GM19438 (cell line): ENCODE measurements at regions not wholly inside any gene's neighbourhood (a gene's known extent, or its start where the extent isn't known, plus 50 kb on each side); places are given as distances from the start of the nearest gene placed in this dataset.
"Not testable (repeated sequence)": the region's sequence is repeated elsewhere in the genome, so short reads cannot be mapped to it uniquely, and the experiment has no call there.

Source experiments
- ATAC-seq: cut with Tn5 transposase; IDR thresholded peaks from one replicate; pipeline ENCODE4 v1.9.1; 2021; ENCODE audit warnings: low read depth; ENCODE audit not compliant: unreplicated experiment

GRCh38 chr16:66127459-66128370 lies 238.8 kb upstream of the CDH5 start:
- ATAC-seq, result no peak

DNA sequence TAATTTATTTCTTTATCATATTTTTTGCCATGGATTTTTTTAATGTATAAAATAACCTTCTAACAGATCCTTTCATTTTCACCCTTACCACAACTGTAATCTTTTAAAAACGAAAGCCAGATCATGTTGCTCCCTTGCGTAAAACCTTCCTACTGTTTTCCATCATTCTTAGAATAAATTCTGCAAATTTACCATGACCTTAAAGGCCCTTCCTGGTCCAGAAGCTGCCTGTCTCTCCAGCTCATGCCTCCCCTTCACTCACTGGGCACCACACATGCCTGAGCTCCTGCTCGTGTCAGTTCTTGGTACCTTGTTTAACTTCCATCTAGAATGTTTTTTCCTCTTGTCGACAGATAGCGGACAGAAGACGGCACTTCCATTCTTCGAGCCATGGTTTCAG lies 245.0 kb upstream of the CDH5 start:
- no peak for ATAC-seq

GRCh38 chr16:66120656-66121055 lies 245.8 kb upstream of the CDH5 start:
- ATAC-seq, result no peak

GRCh38 chr16:66116163-66117002 lies 250.1 kb upstream of the CDH5 start:
- ATAC-seq, result no peak

DNA sequence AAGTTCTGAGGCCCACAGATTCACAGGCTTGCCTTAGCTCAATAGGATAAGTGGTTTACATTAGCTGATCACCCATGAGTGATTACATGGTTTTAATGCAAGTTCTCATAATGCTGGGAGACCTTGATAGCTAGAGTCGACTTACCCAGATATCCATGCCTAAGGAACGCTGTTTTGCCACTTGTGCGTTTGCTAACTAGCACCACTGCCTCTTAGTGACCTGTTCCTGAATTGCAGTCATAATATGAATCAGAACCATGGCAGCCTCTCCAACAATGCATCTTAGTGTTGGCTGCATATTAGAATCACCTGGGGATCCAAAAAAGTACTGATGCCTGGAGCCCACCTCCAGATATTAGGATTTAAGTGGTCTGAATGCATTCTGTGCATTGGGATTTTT lies 251.1 kb upstream of the CDH5 start:
- no peak for ATAC-seq

GRCh38 chr16:66113223-66113622 lies 253.3 kb upstream of the CDH5 start:
- ATAC-seq, result no peak

GRCh38 chr16:66109677-66110076 lies 256.8 kb upstream of the CDH5 start:
- no peak for ATAC-seq

- ATAC-seq, result no peak
Observed at GRCh38 chr16:66107661-66108060, 258.8 kb upstream of the CDH5 start.

- ATAC-seq, result no peak
Observed at GRCh38 chr16:66103211-66103610, 263.3 kb upstream of the CDH5 start.

DNA sequence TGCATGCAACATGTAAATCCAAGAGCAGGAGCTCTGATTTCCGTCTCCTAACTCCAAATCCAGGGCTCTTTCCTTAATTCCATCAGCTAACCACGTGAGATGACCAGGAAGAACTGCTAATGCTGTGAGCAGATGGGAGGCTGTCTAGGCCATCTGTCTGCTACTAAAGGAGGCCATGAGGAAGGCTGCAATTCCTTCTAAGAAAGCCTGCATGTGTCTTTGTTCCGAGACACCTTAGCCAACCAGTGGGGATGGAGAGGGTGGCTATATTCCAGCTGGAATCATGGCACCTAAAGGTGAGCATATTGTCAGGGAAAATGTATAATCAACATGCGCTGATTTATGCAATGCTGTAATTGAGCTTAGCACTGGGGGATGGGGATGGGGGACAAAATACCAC lies 267.2 kb upstream of the CDH5 start:
- ATAC-seq, result no peak

DNA sequence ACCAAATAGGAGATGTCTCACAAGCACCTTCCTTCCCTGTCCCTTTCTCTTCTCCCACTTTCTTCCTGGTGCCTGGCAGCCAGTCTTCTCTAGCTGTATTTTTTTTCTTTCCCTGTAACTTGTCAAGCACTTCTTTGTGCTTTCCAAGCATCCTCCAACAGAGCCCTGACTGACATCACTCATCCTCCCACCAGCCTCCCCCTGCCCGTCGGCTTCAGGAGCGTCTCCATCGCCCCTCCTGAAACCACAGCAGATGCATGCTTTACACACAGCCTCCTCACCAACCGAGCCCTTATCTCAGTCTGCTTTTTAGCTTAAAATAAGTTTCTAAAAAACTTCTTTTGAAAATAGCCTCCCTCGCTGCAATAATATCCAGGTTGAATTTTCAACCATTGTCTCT lies 268.7 kb upstream of the CDH5 start:
- no peak for ATAC-seq

GRCh38 chr16:66095676-66096075 lies 270.8 kb upstream of the CDH5 start:
- ATAC-seq, result no peak

- ATAC-seq, result no peak
Observed at GRCh38 chr16:66093191-66093590, 273.3 kb upstream of the CDH5 start.

- no peak for ATAC-seq
Observed at GRCh38 chr16:66091471-66091891, 275.0 kb upstream of the CDH5 start.

DNA sequence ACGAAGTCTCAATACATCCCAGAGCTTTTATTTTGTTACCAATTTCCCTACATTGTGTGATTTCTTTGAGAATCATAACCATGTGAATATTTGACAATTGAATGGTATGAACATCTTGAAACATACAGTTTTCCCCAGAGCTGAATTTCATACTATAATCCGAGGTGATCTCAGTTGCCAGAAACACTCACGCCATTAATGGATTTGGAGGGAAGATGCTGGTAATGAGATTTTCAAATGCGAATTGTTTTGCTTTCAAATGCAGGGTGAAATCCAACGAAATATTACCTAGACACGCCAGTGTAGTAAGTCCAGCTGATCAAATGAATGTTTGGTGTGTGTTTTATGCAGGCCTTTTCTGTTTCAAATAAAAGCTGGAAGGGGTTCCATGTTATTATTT lies 277.8 kb upstream of the CDH5 start:
- ATAC-seq, result no peak

DNA sequence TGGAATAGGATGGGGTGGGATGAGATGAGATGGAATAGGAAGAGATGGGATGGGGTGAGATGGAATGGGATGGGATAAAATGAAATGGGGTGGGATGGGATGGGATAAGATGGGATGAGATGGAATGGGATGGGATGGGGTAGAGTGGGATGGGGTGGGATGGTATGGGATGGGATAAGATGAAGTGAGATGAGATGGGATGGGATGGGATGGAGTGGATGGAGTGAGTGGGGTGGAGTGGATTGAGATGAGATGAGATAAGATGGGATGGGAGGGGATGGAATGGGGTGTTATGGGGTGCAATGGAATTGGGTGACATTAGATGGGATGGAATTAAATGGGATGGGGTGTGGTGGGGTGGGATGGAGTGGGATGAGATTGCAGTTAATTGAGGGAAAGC lies 279.2 kb upstream of the CDH5 start:
- ATAC-seq, result no peak

DNA sequence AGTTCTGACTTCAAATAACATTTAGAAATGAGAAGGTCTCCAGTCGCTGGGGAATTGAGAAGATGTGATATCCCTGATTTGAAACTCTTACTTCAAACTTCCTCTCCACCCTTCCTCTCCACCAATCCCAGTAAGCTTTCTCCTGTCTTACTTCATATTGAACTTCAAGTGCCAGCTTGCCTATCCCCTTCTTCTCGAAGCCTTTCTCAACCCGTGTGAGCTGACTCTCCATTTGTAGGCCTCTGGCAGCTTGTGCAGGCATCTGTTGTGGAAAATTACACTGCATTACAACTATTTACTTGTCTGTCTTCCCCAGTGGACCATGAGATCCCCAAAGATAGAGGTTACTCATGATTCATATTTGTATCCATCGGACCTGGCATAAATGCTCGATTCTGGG lies 280.8 kb upstream of the CDH5 start:
- no peak for ATAC-seq

DNA sequence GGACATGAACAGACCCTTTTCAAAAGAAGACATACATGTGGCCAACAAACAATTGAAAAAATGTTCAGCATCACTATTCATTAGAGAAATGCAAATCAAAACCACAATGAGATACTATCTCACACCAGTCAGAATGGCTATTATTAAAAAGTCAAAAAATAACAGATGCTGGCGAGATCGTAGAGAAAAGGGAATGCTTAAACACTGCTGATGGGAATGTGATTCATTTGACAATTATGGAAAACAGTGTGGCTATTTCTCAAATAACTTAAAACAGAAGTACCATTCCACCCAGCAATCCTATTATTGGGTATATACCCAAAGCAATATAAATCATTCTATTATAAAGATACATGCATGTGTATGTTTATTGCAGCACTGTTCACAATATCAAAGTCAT lies 281.8 kb upstream of the CDH5 start:
- ATAC-seq, result not testable (repeated sequence)

GRCh38 chr16:66084306-66084705 lies 282.2 kb upstream of the CDH5 start:
- no peak for ATAC-seq

DNA sequence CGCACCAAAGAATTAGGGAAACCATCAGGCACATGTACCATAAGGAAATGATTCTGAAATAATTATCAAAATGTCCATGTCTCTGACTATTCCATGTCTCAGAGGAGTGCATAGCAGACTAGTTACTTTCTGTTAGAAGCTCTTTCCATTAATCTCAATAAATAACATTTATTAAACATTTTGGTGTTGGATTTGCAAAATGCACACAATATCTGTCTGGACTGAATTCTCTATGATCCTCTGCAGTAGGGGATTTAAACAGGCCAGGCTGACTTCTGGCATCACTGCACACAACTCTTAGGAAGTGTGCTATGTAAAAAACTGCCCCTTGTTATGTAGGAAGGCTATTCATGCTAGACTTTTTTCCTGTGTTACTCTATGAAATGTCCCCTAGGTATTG lies 283.3 kb upstream of the CDH5 start:
- no peak for ATAC-seq

- ATAC-seq, result no peak
Observed at GRCh38 chr16:66082424-66082823, 284.1 kb upstream of the CDH5 start.
